ENCODE measurements at regions not wholly inside any gene's neighbourhood (a gene's known extent, or its start where the extent isn't known, plus 50 kb on each side); places are given as distances from the start of the nearest gene placed in this dataset.

DNA sequence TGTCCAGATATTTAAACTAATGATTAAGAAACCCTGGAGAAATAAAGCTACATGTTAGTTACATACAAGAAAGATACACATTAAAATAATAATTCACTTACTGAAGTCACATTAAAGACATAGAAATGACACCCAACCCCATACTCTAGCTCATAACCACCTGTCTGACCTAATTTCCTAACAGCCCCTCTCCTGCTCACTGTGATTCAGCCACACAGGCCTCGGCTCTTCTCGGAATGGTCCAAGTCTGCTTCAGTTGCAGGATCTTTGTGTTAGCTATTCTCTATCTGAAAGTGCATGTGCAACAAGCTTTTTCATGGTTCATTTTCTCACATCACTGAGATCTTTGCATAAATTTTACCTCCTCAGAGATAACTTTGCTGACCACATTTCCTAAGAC is 209.8 kb downstream of the TM2D1 start:
- TF ChIP-seq POLR2A (IDR thresholded peaks at IDR 0.05; ENCODE audit: low read depth, low read length), result no peak
- TF ChIP-seq TAF1 (IDR thresholded peaks at IDR 0.05; ENCODE audit: low read depth, low read length), result no peak
- no peak for TF ChIP-seq POLR2AphosphoS5 (IDR thresholded peaks at IDR 0.05; ENCODE audit: low read depth, low read length)
- no peak for TF ChIP-seq SPI1 (IDR thresholded peaks at IDR 0.05; ENCODE audit: low read depth, low read length)
- no peak for TF ChIP-seq PAX5 (IDR thresholded peaks at IDR 0.05; ENCODE audit: insufficient read depth, low read length, severe bottlenecking)
